ENCODE measurements at regions not wholly inside any gene's neighbourhood (a gene's known extent, or its start where the extent isn't known, plus 50 kb on each side); places are given as distances from the start of the nearest gene placed in this dataset.

DNA sequence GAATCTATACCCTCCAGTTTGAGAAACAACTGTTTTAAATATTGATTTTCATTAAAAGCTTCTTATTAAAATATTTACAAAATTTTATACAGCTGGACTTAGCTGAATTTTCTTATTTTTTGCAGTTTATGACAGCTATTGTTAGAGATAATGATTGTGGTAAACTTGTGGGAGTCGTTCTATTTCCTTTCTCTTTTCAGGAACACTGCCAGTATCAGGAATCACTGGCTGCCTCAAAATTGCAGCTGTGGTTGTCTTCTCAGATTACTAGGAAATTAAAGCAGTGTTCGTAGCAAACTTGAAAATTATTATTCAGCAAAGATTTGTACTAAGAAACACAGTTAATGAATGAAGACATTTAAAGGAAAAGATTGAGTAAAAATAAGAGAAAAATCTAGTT lies 311.0 kb downstream of the CENPW start (continued):
- TF ChIP-seq, protein P1, sequence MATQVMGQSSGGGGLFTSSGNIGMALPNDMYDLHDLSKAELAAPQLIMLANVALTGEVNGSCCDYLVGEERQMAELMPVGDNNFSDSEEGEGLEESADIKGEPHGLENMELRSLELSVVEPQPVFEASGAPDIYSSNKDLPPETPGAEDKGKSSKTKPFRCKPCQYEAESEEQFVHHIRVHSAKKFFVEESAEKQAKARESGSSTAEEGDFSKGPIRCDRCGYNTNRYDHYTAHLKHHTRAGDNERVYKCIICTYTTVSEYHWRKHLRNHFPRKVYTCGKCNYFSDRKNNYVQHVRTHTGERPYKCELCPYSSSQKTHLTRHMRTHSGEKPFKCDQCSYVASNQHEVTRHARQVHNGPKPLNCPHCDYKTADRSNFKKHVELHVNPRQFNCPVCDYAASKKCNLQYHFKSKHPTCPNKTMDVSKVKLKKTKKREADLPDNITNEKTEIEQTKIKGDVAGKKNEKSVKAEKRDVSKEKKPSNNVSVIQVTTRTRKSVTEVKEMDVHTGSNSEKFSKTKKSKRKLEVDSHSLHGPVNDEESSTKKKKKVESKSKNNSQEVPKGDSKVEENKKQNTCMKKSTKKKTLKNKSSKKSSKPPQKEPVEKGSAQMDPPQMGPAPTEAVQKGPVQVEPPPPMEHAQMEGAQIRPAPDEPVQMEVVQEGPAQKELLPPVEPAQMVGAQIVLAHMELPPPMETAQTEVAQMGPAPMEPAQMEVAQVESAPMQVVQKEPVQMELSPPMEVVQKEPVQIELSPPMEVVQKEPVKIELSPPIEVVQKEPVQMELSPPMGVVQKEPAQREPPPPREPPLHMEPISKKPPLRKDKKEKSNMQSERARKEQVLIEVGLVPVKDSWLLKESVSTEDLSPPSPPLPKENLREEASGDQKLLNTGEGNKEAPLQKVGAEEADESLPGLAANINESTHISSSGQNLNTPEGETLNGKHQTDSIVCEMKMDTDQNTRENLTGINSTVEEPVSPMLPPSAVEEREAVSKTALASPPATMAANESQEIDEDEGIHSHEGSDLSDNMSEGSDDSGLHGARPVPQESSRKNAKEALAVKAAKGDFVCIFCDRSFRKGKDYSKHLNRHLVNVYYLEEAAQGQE (IDR thresholded peaks at IDR 0.05; ENCODE audit: unreplicated experiment) = no peak
- TF ChIP-seq ZNF114 (CRISPR knock-in tag; IDR thresholded peaks at IDR 0.05) (no peak), EZH2phosphoT487 (IDR thresholded peaks at IDR 0.05; ENCODE audit: unreplicated experiment) (no peak), STAT1 (IDR thresholded peaks at IDR 0.05; ENCODE audit: unreplicated experiment) (no peak), ZNF331 (CRISPR knock-in tag; IDR thresholded peaks at IDR 0.05; ENCODE audit: low read depth) (no peak), NANOG (IDR thresholded peaks at IDR 0.05; ENCODE audit: borderline replicate concordance) (no peak)
- TF ChIP-seq, protein P2, sequence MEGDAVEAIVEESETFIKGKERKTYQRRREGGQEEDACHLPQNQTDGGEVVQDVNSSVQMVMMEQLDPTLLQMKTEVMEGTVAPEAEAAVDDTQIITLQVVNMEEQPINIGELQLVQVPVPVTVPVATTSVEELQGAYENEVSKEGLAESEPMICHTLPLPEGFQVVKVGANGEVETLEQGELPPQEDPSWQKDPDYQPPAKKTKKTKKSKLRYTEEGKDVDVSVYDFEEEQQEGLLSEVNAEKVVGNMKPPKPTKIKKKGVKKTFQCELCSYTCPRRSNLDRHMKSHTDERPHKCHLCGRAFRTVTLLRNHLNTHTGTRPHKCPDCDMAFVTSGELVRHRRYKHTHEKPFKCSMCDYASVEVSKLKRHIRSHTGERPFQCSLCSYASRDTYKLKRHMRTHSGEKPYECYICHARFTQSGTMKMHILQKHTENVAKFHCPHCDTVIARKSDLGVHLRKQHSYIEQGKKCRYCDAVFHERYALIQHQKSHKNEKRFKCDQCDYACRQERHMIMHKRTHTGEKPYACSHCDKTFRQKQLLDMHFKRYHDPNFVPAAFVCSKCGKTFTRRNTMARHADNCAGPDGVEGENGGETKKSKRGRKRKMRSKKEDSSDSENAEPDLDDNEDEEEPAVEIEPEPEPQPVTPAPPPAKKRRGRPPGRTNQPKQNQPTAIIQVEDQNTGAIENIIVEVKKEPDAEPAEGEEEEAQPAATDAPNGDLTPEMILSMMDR (conservative IDR thresholded peaks at IDR 0.05; ENCODE audit: low read depth in 2 of 2) = no peak

DNA sequence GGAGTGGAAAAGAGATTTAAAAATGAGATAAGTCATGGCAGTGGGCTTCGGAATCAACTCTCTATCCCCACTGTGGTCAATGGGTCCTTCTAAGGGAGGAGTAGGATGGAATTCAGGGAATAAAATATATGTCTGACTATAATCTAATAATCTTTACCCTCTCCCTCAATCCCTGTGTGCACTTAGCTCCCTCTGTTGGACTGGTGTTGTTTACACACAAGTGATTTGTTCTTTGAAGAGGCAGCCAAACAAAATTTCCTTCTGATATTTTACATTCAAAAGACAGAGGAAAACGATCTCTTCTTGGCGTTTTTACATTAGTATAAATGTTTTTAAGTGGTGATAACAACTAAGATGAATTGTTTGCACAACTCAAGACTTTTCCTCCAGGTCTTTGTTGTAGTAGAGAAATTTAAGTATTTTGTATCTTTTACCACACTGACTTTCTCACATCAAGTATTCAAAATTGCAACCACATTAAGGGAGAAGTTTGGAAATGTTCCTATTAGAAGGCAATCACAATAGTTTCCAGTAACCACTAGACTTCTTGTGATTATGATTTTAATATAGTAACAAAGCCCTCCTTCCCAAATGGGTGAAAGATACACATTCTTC lies 317.8 kb downstream of the CENPW start:
- no peak for ATAC-seq

More for the DNA sequence above, 317.8 kb downstream of the CENPW start:
- no peaks in the 10 kb centered on the region for H3F3A ChIP-seq (replicated peaks; ENCODE audit: low read depth)
- DNase-seq (ENCODE audit: low spot score) = peak; percentile 64
- no peak overlapping the region for H3K4me3 ChIP-seq
- H3K27ac ChIP-seq (ENCODE audit: low read depth) = no peak overlapping the region
- no peaks in the 10 kb centered on the region for H3K4me1 ChIP-seq (ENCODE audit: insufficient read depth)
- peaks cover 27% of the 10 kb centered on the region for H3K9me3 Mint-ChIP-seq
- H4K20me1 ChIP-seq (replicated peaks; ENCODE audit: insufficient read depth) = no peaks in the 10 kb centered on the region
- H3K79me2 ChIP-seq (replicated peaks; ENCODE audit: insufficient read depth) = no peaks in the 10 kb centered on the region
- no peaks in the 10 kb centered on the region for H3K27me3 ChIP-seq (ENCODE audit: insufficient read depth)
- H3K27me3 Mint-ChIP-seq (ENCODE audit: insufficient read depth, low read depth, poor library complexity) = no peaks in the 10 kb centered on the region
- H3K36me3 Mint-ChIP-seq (ENCODE audit: low read depth) = peaks cover 20% of the 10 kb centered on the region
- H3K4me2 ChIP-seq = no peak overlapping the region
- TF ChIP-seq, protein P2 (conservative IDR thresholded peaks at IDR 0.05; ENCODE audit: low read depth in 2 of 2) = peak; percentile 74 to 81
- TF ChIP-seq EZH2phosphoT487 (IDR thresholded peaks at IDR 0.05; ENCODE audit: unreplicated experiment) = no peak
- no peak overlapping the region for H3K4me3 Mint-ChIP-seq
- H2AFZ ChIP-seq = no peak overlapping the region
- H3K4me1 Mint-ChIP-seq = no peaks in the 10 kb centered on the region
- no peak overlapping the region for H3K27ac Mint-ChIP-seq
- no peaks in the 10 kb centered on the region for H3K36me3 ChIP-seq (ENCODE audit: insufficient read depth)
- no peaks in the 10 kb centered on the region for H3K9me2 ChIP-seq (ENCODE audit: insufficient read depth)
